ENCODE measurements at regions not wholly inside any gene's neighbourhood (a gene's known extent, or its start where the extent isn't known, plus 50 kb on each side); places are given as distances from the start of the nearest gene placed in this dataset.

DNA sequence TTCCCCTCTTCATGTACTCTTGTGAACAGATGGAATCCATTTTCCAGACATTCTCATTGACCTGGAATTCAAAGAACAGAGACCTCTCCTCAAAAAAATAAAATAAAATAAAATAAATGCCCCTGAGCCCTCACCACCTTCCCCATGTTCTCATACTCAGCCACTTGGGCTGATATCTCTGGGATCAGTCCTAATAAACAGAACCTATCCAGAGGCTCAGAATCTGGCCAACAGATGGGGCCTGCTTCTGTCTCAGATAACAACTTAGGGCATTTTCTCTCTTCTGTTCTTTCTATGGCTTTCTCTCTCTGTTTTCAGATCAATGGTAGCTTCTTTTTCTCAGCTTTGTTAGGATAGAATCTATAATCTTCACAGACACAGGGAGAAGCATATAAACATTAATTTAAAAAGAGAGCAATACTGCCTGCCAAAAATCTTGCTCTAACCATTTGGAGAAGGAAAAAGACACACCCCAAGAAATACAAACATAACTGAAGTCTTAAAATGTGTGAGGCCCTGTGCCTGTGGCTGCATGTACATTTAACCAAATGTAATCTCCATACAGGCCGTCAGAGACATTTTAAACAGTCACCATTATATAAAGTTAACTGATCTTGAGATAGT is 907.1 kb downstream of the FAT4 start:
- Histone ChIP-seq H3K36me3 (ENCODE audit: control insufficient read depth in 4 of 4, insufficient read depth in 3 of 4, low read depth in 1 of 4, low read length in 3 of 4) (no peaks in the 10 kb centered on the region), H3K4me1 (ENCODE audit: control insufficient read depth in 4 of 4, insufficient read depth in 4 of 4, low read length in 3 of 4) (no peaks in the 10 kb centered on the region), H3K27ac (ENCODE audit: low read depth in 1 of 2, low read length in 2 of 2) (no peak overlapping the region), H3K9ac (ENCODE audit: low read depth in 1 of 2, low read length in 2 of 2) (no peak overlapping the region), H3K27me3 (ENCODE audit: control insufficient read depth in 4 of 4, insufficient read depth in 4 of 4, low read length in 3 of 4) (no peaks in the 10 kb centered on the region), H3K4me3 (ENCODE audit: low read depth in 1 of 3, low read length in 3 of 3) (no peak overlapping the region), H3K9me3 (ENCODE audit: control insufficient read depth in 4 of 4, low read length in 3 of 4) (no peaks in the 10 kb centered on the region)
- no peak for DNase-seq (ENCODE audit: low spot score)
- TF ChIP-seq RXRA (IDR thresholded peaks at IDR 0.05), result no peak
- no peak for TF ChIP-seq TAF1 (conservative IDR thresholded peaks at IDR 0.05)
- no peak for TF ChIP-seq HNF4G (IDR thresholded peaks at IDR 0.05)
- TF ChIP-seq ZBTB33 (IDR thresholded peaks at IDR 0.05), result no peak
- TF ChIP-seq YY1 (IDR thresholded peaks at IDR 0.05), result no peak
- no peak for TF ChIP-seq RAD21 (IDR thresholded peaks at IDR 0.05)
- no peak for TF ChIP-seq JUND (IDR thresholded peaks at IDR 0.05)
- no peak for TF ChIP-seq NR2F2 (IDR thresholded peaks at IDR 0.05)
- TF ChIP-seq GABPA (IDR thresholded peaks at IDR 0.05 in 1 of 2, conservative IDR thresholded peaks at IDR 0.05 in 1 of 2), result no peak
- no peak for TF ChIP-seq EGR1 (IDR thresholded peaks at IDR 0.05; ENCODE audit: low read depth in 2 of 2)
- TF ChIP-seq HNF4A (conservative IDR thresholded peaks at IDR 0.05), result no peak
- WGBS, result 50% methylated on average over 1 of the region's 1 CpG

DNA sequence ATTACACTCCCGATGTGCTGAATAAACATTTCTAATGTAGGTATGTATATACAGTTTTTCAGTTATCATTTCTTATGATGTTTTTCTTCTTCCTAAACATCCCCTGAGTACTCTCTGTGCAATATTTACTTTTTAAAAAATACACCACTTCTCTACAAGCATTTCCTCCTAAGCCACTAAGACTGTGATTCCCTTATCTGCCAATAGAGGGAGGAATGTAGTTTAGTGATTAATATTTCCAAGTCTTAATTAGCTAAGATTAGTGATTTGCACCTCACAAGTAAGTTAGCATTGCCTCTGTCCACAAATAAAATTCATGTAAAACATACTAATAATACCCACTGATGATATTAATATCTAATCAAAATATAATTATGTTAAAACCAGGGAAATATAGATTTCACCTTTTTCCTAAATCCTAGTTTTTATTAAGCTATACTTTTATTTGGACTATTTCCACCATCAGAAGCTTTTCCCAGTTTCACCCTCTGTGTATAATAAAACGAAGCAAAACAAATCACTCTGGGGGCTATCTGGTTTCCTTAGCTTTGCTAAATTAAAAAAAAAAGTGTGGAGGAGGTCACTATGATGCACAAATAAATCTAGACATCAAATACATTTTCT is 909.1 kb downstream of the FAT4 start:
- no peaks in the 10 kb centered on the region for H3K27me3 ChIP-seq (ENCODE audit: control insufficient read depth in 4 of 4, insufficient read depth in 4 of 4, low read length in 3 of 4)
- no peak overlapping the region for H3K9ac ChIP-seq (ENCODE audit: low read depth in 1 of 2, low read length in 2 of 2)
- no peaks in the 10 kb centered on the region for H3K36me3 ChIP-seq (ENCODE audit: control insufficient read depth in 4 of 4, insufficient read depth in 3 of 4, low read depth in 1 of 4, low read length in 3 of 4)
- no peak overlapping the region for H3K4me3 ChIP-seq (ENCODE audit: low read depth in 1 of 3, low read length in 3 of 3)
- no peak overlapping the region for H3K27ac ChIP-seq (ENCODE audit: low read depth in 1 of 2, low read length in 2 of 2)
- DNase-seq (ENCODE audit: low spot score), result no peak
- no peaks in the 10 kb centered on the region for H3K9me3 ChIP-seq (ENCODE audit: control insufficient read depth in 4 of 4, low read length in 3 of 4)
- H3K4me1 ChIP-seq (ENCODE audit: control insufficient read depth in 4 of 4, insufficient read depth in 4 of 4, low read length in 3 of 4), result no peaks in the 10 kb centered on the region
- WGBS, result 58% methylated on average over 2 of the region's 2 CpGs
- peak; percentile 56 to 58 for TF ChIP-seq RAD21 (IDR thresholded peaks at IDR 0.05)
- TF ChIP-seq TAF1 (conservative IDR thresholded peaks at IDR 0.05), result no peak
- TF ChIP-seq, protein P1, sequence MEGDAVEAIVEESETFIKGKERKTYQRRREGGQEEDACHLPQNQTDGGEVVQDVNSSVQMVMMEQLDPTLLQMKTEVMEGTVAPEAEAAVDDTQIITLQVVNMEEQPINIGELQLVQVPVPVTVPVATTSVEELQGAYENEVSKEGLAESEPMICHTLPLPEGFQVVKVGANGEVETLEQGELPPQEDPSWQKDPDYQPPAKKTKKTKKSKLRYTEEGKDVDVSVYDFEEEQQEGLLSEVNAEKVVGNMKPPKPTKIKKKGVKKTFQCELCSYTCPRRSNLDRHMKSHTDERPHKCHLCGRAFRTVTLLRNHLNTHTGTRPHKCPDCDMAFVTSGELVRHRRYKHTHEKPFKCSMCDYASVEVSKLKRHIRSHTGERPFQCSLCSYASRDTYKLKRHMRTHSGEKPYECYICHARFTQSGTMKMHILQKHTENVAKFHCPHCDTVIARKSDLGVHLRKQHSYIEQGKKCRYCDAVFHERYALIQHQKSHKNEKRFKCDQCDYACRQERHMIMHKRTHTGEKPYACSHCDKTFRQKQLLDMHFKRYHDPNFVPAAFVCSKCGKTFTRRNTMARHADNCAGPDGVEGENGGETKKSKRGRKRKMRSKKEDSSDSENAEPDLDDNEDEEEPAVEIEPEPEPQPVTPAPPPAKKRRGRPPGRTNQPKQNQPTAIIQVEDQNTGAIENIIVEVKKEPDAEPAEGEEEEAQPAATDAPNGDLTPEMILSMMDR (IDR thresholded peaks at IDR 0.05; ENCODE audit: low read depth, low read length, missing input control), result peak; percentile 41
- no peak for TF ChIP-seq NR2F2 (IDR thresholded peaks at IDR 0.05)
- TF ChIP-seq GABPA (IDR thresholded peaks at IDR 0.05 in 1 of 2, conservative IDR thresholded peaks at IDR 0.05 in 1 of 2), result no peak
- no peak for TF ChIP-seq REST (IDR thresholded peaks at IDR 0.05)
